ENCODE measurements at regions not wholly inside any gene's neighbourhood (a gene's known extent, or its start where the extent isn't known, plus 50 kb on each side); places are given as distances from the start of the nearest gene placed in this dataset.

GRCh38 chr6:14709066-14709670 lies 536.7 kb upstream of the JARID2 start (continued):
- TF ChIP-seq CHD1 (IDR thresholded peaks at IDR 0.05; ENCODE audit: low read depth, low read length): no peak
- no peak for TF ChIP-seq CEBPB (IDR thresholded peaks at IDR 0.05; ENCODE audit: borderline replicate concordance in 1 of 2, low read depth in 2 of 2, low read length in 2 of 2)
- TF ChIP-seq JUNB (IDR thresholded peaks at IDR 0.05): no peak
- TF ChIP-seq, protein P1, sequence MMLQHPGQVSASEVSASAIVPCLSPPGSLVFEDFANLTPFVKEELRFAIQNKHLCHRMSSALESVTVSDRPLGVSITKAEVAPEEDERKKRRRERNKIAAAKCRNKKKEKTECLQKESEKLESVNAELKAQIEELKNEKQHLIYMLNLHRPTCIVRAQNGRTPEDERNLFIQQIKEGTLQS (IDR thresholded peaks at IDR 0.05; ENCODE audit: borderline replicate concordance, extremely low read depth, low read depth, low read length): no peak
- TF ChIP-seq, protein P2, sequence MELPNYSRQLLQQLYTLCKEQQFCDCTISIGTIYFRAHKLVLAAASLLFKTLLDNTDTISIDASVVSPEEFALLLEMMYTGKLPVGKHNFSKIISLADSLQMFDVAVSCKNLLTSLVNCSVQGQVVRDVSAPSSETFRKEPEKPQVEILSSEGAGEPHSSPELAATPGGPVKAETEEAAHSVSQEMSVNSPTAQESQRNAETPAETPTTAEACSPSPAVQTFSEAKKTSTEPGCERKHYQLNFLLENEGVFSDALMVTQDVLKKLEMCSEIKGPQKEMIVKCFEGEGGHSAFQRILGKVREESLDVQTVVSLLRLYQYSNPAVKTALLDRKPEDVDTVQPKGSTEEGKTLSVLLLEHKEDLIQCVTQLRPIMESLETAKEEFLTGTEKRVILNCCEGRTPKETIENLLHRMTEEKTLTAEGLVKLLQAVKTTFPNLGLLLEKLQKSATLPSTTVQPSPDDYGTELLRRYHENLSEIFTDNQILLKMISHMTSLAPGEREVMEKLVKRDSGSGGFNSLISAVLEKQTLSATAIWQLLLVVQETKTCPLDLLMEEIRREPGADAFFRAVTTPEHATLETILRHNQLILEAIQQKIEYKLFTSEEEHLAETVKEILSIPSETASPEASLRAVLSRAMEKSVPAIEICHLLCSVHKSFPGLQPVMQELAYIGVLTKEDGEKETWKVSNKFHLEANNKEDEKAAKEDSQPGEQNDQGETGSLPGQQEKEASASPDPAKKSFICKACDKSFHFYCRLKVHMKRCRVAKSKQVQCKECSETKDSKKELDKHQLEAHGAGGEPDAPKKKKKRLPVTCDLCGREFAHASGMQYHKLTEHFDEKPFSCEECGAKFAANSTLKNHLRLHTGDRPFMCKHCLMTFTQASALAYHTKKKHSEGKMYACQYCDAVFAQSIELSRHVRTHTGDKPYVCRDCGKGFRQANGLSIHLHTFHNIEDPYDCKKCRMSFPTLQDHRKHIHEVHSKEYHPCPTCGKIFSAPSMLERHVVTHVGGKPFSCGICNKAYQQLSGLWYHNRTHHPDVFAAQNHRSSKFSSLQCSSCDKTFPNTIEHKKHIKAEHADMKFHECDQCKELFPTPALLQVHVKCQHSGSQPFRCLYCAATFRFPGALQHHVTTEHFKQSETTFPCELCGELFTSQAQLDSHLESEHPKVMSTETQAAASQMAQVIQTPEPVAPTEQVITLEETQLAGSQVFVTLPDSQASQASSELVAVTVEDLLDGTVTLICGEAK (IDR thresholded peaks at IDR 0.05; ENCODE audit: borderline replicate concordance): no peak

- intact Hi-C loops (cut with micrococcal nuclease; ENCODE audit: unreplicated experiment) (loop anchor here (2.0 kb wide), 1 partner anchor 499 kb away; no protein-coding TSS in a partner anchor), in situ Hi-C loops (cut with MboI) (no loop called here)
- Histone ChIP-seq H3K9me3 (replicated peaks; ENCODE audit: control insufficient read depth, insufficient read depth, low read length) (no peaks in the 10 kb centered on the region), H4K20me1 (ENCODE audit: control insufficient read depth, insufficient read depth) (no peaks in the 10 kb centered on the region; the same call in 1 of the 2 replicates), H3K27me3 (replicated peaks in 1 of 2; ENCODE audit: control insufficient read depth in 2 of 2, insufficient read depth in 2 of 2, low read length in 1 of 2) (no peaks in the 10 kb centered on the region; a peak in 1 of 4 replicates), H3K79me2 (ENCODE audit: control insufficient read depth, insufficient read depth, low read length) (no peaks in the 10 kb centered on the region), H2AFZ (ENCODE audit: control insufficient read depth, low read depth, low read length) (no peak overlapping the region), H3K27ac (ENCODE audit: control insufficient read depth, insufficient read depth) (no peak overlapping the region), H3K4me1 (ENCODE audit: control insufficient read depth, insufficient read depth, low read length) (no peaks in the 10 kb centered on the region), H3K9ac (ENCODE audit: control insufficient read depth, insufficient read depth, low read length) (no peak overlapping the region), H3K36me3 (ENCODE audit: control insufficient read depth in 2 of 2, insufficient read depth in 2 of 2, low read length in 1 of 2) (no peaks in the 10 kb centered on the region), H3K4me2 (ENCODE audit: control insufficient read depth, insufficient read depth) (no peak overlapping the region), H3K4me3 (no peak overlapping the region)
- ChIA-PET CTCF (interaction anchor here (0.8 to 2.2 kb wide), 3 partner anchors 13 to 493 kb away, joined by 3 to 10 read pairs (median 3); no protein-coding TSS in a partner anchor), RAD21 (ENCODE audit: unreplicated experiment) (no interaction called here), SMC1A (ENCODE audit: uncharacterized antibody, unreplicated experiment) (interaction anchor here (0.7 to 1.7 kb wide), 3 partner anchors 217 to 498 kb away, joined by 3 read pairs; no protein-coding TSS in a partner anchor), POLR2A (no interaction called here)
- BruUV-seq (replicated peaks): no TSS peak
- ATAC-seq: no peak
- WGBS (ENCODE audit: insufficient coverage, insufficient replicate concordance, low lambda C conversion rate, missing lambda C conversion rate): 57% methylated on average over 4 of the region's 4 CpGs
- DNase-seq (ENCODE audit: low read depth, low spot score): no peak
- FAIRE-seq: no peak
- no peak for TF ChIP-seq DPF2 (IDR thresholded peaks at IDR 0.05)
- TF ChIP-seq ZBTB4 (CRISPR knock-in tag; IDR thresholded peaks at IDR 0.05): no peak
- no peak for TF ChIP-seq TARDBP (IDR thresholded peaks at IDR 0.05; ENCODE audit: borderline replicate concordance)
- no peak for TF ChIP-seq PAX5 (IDR thresholded peaks at IDR 0.05; ENCODE audit: borderline replicate concordance, low read depth, low read length)
- no peak for TF ChIP-seq E2F8 (IDR thresholded peaks at IDR 0.05; ENCODE audit: low read depth, partially characterized antibody)
- TF ChIP-seq, protein P3, sequence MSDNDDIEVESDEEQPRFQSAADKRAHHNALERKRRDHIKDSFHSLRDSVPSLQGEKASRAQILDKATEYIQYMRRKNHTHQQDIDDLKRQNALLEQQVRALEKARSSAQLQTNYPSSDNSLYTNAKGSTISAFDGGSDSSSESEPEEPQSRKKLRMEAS (IDR thresholded peaks at IDR 0.05; ENCODE audit: low read depth, low read length): no peak
Measured at GRCh38 chr6:14709900-14710299, 536.0 kb upstream of the JARID2 start.

All from GM12878 (cell line).